ENCODE measurements at regions not wholly inside any gene's neighbourhood (a gene's known extent, or its start where the extent isn't known, plus 50 kb on each side); places are given as distances from the start of the nearest gene placed in this dataset.
A peak's percentile ranks its signal among the peaks of the same experiment; 100 is the strongest.

DNA sequence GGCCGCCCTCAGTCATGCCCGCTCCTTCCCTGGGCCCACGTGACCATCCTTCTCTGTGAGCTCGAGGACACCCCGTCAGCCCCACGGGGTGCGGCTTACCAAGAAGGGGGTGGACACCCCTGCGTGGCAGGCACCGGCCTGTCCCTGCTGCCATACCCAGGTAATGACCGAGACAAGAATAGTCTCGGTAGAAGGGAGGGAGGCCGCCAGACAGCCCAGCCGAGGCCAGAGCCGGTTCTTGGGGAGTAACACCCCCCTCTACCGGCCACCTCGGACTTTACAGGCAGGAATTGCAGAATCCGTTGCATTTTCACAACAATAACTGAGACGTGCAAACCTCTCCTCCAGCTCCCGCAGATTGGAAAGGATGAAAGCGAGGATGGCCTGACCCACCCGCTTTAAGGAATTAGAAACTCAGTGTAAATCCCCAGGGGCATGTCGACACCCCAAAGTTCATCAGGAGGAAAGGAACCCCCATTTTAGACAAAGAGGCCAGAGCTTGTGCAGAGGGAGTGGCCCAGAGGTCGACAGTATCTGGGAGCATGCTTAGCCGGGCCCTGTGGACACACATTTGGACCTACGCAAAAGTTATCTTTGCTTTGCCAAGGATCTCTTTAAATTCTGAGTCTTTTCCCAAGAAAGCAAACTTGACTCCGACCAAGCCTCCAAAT lies 60.1 kb upstream of the GLI2 start:
- TF ChIP-seq, protein P1, sequence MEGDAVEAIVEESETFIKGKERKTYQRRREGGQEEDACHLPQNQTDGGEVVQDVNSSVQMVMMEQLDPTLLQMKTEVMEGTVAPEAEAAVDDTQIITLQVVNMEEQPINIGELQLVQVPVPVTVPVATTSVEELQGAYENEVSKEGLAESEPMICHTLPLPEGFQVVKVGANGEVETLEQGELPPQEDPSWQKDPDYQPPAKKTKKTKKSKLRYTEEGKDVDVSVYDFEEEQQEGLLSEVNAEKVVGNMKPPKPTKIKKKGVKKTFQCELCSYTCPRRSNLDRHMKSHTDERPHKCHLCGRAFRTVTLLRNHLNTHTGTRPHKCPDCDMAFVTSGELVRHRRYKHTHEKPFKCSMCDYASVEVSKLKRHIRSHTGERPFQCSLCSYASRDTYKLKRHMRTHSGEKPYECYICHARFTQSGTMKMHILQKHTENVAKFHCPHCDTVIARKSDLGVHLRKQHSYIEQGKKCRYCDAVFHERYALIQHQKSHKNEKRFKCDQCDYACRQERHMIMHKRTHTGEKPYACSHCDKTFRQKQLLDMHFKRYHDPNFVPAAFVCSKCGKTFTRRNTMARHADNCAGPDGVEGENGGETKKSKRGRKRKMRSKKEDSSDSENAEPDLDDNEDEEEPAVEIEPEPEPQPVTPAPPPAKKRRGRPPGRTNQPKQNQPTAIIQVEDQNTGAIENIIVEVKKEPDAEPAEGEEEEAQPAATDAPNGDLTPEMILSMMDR (IDR thresholded peaks at IDR 0.05), result peak in 4 of 6 experiments; percentile 57 to 66 (median 64)
- no peak for TF ChIP-seq POLR2A (IDR thresholded peaks at IDR 0.05)
